ENCODE measurements at regions not wholly inside any gene's neighbourhood (a gene's known extent, or its start where the extent isn't known, plus 50 kb on each side); places are given as distances from the start of the nearest gene placed in this dataset.

GRCh38 chr14:96617635-96618034 lies 115.5 kb downstream of the PAPOLA start:
- DNase-seq: no peak

GRCh38 chr14:96622926-96623325 lies 120.7 kb downstream of the PAPOLA start:
- no peak for DNase-seq

- no peak for DNase-seq
These were observed 121.7 kb downstream of the PAPOLA start for GRCh38 chr14:96623676-96624484.

GRCh38 chr14:96624661-96625425 lies 122.7 kb downstream of the PAPOLA start:
- no peak for DNase-seq

- no peak for DNase-seq
These were observed 123.3 kb downstream of the PAPOLA start for GRCh38 chr14:96625426-96625985.

- DNase-seq: no peak
These were observed 124.1 kb downstream of the PAPOLA start for GRCh38 chr14:96626121-96626768.

- no peak for DNase-seq
These were observed 124.7 kb downstream of the PAPOLA start for GRCh38 chr14:96626916-96627315.

GRCh38 chr14:96627386-96627785 lies 125.2 kb downstream of the PAPOLA start:
- no peak for DNase-seq

GRCh38 chr14:96627811-96628775 lies 125.9 kb downstream of the PAPOLA start:
- DNase-seq: no peak

- no peak for DNase-seq
These were observed 126.9 kb downstream of the PAPOLA start for GRCh38 chr14:96629082-96629481.

GRCh38 chr14:96629558-96630222 lies 127.5 kb downstream of the PAPOLA start:
- no peak for DNase-seq

GRCh38 chr14:96630281-96630680 lies 128.1 kb downstream of the PAPOLA start:
- no peak for DNase-seq

- DNase-seq: no peak
These were observed 128.8 kb downstream of the PAPOLA start for GRCh38 chr14:96631030-96631429.

- DNase-seq: no peak
These were observed 129.6 kb downstream of the PAPOLA start for GRCh38 chr14:96631621-96632362.

GRCh38 chr14:96632363-96632758 lies 130.2 kb downstream of the PAPOLA start:
- no peak for DNase-seq

GRCh38 chr14:96633096-96633495 lies 130.9 kb downstream of the PAPOLA start:
- DNase-seq: no peak

- DNase-seq: no peak
These were observed 132.3 kb downstream of the PAPOLA start for GRCh38 chr14:96634481-96634880.

GRCh38 chr14:96634896-96635295 lies 132.7 kb downstream of the PAPOLA start:
- no peak for DNase-seq

GRCh38 chr14:96635850-96636249 lies 133.7 kb downstream of the PAPOLA start:
- no peak for DNase-seq

GRCh38 chr14:96637521-96637920 lies 135.3 kb downstream of the PAPOLA start:
- no peak for DNase-seq

Data from inflammatory macrophage treated with lipopolysaccharide for 4 hours (primary cell).